ENCODE measurements at regions not wholly inside any gene's neighbourhood (a gene's known extent, or its start where the extent isn't known, plus 50 kb on each side); places are given as distances from the start of the nearest gene placed in this dataset.
"Not testable (repeated sequence)": the region's sequence is repeated elsewhere in the genome, so short reads cannot be mapped to it uniquely, and the experiment has no call there.

DNA sequence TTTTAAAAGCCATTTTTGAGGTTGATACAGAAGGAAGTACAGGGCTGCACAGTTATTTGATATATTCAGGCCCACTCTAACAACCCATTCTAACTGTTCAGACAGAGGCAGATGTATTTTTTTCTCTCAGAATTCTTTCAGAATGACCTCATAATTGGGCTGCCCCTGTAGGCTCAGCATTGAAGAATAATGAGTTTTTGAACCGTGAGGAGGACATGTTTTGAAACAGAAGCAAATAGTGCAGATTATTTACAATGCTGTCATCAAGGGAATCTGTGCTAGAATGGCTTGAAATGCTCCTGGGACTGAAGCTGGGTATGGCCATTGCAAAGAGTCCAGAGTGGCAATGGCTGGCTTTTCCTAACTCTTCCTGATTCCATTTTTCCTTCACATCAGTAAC lies 158.1 kb downstream of the SOX3 start:
- ATAC-seq (no peak), DNase-seq (ENCODE audit: low spot score) (no peak)
- intact Hi-C loops (cut with DNase I), result no loop called here

DNA sequence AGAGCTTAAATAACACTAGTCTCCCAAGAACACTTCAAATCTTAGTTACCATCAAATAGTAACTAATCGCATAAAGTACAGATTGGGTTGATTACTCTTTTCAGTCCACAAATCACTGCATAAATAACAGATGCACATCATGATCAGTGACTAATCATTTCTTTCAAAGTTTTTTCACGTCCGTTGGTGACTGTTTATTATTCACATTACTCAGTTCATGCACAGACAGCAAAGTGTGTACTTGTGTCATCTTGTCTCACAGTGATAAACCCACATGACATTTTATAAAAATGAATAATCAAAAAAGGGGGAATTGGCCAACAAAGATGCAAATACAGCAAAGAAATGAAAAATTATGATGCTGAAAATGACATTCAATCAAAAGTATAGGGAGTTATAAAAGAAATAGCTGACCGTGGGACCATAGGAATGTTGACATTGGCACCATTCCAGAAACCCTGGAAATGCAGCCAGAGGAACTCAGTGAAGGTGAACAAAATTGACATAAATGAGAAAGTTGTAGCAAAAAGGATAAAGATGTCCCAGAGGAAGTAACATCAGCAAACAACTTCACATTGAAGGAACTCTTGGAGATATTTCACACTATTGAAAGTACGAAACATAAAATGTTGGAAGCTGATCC lies 161.5 kb downstream of the SOX3 start:
- DNase-seq (ENCODE audit: low spot score) (no peak), ATAC-seq (no peak)
- intact Hi-C loops (cut with DNase I), result no loop called here

DNA sequence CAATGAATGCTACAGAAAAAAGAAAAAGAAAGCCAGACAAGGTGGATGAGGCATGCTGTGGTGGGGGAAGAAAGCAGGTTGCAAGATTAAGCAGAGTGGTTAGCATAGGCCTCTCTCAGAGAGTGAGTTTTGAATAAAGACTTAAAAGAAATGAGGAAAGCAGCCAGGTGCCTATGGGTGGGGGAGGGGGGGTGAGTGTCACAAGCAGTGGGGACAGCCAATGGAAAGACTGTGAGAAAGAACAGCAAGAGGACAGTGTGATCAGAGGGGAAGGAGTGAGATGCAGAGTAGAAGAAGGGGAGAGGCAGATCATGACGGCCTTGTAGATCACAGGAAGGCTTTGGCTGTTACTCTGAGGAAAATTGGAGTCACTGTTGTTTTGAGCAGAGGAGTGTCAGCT lies 162.5 kb downstream of the SOX3 start:
- ATAC-seq, result no peak
- intact Hi-C loops (cut with DNase I), result no loop called here
- DNase-seq (ENCODE audit: low spot score), result no peak

DNA sequence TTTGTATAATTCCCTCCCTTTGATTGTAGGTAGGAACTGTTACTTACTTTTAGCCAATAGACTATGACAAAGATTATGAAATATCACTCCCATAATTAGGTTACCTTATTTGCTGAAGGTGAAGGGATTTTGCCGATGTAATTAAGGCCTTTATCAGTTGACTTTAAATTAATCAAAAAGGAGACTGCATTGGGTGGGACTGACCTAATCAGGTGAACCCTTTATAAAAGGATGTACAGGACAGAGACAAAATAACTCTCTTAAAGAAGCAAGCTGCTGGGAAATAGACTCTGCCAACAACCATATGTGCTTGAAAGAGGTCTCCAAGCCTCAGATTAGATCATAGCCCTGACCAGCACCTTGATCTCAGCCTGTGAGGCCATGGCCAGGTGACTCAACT lies 167.6 kb downstream of the SOX3 start:
- intact Hi-C loops (cut with DNase I), result no loop called here
- ATAC-seq (no peak), DNase-seq (ENCODE audit: low spot score) (no peak)

DNA sequence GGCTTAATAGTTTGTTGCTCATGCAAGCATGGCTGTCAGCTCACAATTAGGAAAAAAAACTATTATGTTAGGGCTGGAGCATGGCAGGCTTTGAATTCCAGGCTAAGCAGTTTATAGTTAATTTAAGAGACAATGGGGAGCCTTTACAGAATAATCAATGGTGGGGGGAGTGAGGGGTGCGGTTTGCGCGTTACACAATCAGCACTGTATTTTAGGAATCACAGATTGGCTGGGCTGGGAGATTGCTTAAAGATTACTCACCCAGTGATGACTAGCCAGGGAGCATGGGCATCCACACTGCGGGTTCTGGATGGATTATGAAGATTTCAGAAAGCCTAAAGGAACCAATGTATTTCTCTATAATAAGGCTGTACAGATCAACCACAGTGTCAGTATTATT lies 186.6 kb downstream of the SOX3 start:
- intact Hi-C loops (cut with DNase I), result loop anchor here (10.0 kb wide), 1 partner anchor 903 kb away; no protein-coding TSS in a partner anchor
- ATAC-seq, result no peak

DNA sequence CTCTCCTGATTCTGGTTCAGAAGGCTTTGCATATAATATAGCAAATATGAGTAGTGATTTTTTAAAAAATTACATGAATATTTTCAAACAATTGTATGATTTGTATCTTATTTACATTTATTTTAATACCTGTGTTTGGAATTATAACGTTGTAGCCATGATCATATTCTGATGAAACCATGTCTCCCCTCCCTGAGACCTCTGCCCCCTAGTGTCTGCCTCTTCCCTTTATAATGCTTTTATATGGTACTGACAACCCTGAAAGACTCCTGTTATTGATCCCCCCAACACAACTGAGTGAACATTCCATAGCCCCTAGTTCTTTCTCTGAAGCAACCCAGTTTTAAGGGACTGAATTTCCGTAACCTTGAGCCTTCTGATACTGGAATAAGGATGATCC lies 187.4 kb downstream of the SOX3 start:
- ATAC-seq (no peak), DNase-seq (ENCODE audit: low spot score) (no peak)
- intact Hi-C loops (cut with DNase I), result loop anchor here (10.0 kb wide), 1 partner anchor 903 kb away; no protein-coding TSS in a partner anchor

More for the DNA sequence above, 186.6 kb downstream of the SOX3 start:
- DNase-seq (ENCODE audit: low spot score), result no peak

DNA sequence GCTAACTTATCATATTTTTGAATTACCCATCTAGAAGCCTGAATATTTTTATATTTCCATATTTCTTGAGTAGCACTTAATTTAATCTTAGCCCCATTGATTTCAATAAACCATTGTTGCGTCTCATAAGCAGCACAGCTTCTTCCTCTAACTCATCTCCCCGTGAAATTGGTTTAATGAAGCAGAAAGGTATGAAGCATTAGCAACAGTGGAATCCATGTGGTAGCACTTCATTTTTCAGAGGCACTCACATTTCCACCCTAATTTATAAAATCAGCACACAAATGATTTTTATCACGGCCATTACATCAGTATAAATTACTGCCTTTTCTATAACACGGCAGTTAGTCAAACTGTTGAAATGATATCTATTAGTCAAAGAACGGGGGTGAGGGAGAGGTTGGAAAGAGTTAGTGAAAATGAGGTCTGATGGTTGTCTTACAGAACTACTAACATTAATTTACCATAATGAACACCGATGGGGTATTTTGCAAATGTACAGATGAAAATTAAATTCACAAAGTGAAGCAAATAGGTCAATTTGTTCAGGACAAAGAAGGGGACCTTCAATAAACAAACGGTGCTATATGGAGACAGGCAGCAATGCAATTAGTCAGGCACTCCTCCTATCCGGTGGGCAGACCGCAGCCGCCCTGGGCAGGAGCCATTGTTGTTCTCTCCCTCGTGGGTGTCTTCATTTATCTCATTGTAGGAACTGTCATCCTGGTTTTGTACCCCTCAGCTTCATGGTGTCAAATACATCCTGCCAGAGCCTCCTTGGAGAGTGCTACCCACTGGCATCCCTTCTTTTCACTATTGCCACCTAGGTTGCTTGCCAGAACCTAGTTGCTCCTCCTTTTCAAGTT lies 205.7 kb downstream of the SOX3 start:
- DNase-seq (ENCODE audit: low spot score) (no peak), ATAC-seq (no peak)
- intact Hi-C loops (cut with DNase I), result no loop called here

DNA sequence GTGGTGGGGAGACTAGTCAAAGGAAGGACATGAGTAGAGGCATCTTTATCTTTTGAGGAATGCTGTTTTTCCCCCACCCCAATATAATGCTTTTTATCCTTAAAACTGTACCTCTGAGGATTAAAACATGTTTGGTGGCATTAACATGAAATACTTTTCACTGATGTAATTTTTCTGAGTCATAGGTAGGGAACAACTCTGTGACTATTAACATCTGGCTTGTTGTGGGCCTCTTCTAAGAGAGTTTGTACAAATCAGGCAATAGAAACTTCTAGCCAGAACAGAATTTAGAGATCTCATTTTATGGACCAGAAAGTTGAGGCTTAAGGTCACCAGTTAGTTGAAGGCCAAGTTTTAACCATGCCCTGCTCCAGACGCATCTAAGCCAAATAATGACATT lies 207.6 kb downstream of the SOX3 start:
- DNase-seq (ENCODE audit: low spot score) (no peak), ATAC-seq (no peak)
- intact Hi-C loops (cut with DNase I), result no loop called here

DNA sequence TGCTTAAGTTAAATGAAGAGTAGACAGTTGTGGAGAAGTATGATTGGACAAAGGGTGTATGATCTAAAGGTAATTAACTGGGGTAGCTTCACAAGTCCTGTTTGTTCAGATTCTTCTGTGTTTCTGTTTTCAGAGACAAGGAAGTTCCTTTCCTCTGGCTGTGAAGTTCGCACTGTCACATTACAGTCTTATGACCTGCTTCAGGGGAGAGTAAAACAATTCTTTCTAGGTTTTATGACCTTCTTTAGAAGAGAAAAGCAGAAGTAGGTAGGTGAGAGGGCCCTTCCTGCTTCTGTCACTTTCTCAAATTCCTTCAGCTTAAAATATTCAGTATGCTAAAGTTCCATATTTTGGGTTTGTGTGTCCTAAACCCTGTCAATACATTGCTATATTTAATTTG lies 211.9 kb downstream of the SOX3 start:
- no peak for ATAC-seq
- intact Hi-C loops (cut with DNase I), result no loop called here
- no peak for DNase-seq (ENCODE audit: low spot score)

DNA sequence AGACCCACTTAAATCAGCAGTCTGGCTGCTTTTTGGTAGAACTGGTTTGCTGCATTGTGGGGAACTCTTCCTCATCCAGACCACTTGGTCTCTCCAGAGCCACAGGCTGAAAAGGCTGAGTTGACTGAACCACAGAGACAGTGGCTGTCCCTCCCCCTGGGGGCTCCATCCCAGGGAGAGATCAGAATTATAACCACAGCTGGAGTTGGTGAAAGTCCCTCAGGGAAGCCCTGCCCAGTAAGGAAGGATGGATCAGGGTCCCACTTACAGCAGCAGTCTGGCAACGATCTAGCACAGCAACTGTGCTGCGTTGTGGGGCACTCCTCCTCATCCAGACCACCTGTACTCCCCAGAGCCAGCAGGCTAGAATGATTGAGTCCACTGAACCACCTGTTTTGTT lies 212.7 kb downstream of the SOX3 start:
- intact Hi-C loops (cut with DNase I), result no loop called here
- ATAC-seq, result no peak

DNA sequence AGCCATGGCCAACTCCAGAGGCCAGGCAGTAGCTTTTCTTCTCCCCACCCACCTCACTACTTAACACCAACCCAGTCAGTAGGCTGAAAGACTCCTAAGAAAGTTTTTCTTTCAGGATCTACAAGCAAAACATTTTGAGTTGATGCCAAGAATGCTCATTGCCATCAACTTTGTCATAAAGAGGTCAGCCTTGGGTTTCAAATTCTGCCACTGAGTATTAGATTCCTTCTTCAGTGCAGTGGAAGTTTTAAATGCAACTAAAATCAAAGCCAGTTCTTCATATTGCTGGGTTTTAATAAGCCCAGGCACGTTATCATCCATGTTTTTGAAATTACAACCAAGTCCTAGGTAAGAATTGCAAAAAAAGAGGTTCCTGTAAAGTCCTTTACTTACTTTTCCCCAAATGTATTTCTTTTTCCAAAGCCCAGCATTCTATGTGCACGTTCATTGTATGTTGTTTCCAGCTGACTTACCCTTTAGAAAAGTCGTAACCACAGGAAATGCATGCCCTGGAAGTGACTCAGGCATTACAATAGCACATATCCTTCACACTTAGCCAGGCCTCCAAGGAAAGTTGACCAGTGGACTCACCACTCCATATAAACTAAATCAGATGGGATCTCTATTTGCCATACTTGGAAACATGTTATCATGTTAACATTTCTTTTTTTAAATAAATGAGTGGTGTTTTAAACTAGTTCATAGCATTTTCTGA lies 229.9 kb downstream of the SOX3 start:
- intact Hi-C loops (cut with DNase I), result no loop called here
- ATAC-seq (no peak), DNase-seq (ENCODE audit: low spot score) (no peak)

More for the DNA sequence above, 212.7 kb downstream of the SOX3 start:
- DNase-seq (ENCODE audit: low spot score), result no peak

DNA sequence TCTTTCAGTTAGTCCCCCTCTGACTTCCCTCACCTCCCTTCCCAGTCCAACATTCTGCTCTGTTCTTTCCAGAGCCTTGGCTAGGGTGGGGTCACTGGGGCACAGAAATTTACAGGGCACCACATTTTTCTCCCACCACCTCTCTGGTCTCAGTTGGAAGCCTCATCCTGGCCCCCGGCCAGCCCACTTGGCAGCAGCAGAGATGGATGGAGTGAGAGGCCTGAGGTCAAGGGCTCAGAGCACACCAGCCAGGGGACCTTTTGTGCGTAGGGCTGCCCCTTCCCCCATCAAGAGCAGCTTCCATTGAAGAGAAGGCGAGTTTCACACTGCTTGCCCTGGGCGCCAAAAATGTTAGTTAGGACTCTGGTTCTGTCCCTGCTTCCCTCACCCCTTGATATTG lies 230.9 kb downstream of the SOX3 start:
- no peak for DNase-seq (ENCODE audit: low spot score)
- no peak for ATAC-seq
- intact Hi-C loops (cut with DNase I), result no loop called here

DNA sequence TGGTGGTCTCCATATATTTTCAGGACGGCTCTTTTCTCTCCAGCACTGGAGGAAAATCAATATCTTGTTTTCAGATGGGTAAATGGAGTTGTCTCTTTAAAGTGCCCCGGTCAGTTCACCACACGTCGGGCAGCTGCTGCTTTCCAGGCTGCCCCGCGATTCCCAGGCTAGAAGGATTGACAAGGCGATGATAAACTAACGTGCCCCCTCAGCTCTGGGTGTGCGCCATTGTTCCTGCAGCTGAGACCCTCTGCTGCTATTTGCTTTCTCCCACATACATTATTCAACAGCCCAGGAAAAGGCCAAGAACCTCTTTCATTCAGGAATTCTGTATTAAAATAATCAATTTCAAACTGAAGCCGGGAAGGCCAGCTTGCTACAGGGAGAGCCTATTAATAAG lies 254.5 kb downstream of the SOX3 start:
- intact Hi-C loops (cut with DNase I), result no loop called here
- ATAC-seq (no peak), DNase-seq (ENCODE audit: low spot score) (no peak)

DNA sequence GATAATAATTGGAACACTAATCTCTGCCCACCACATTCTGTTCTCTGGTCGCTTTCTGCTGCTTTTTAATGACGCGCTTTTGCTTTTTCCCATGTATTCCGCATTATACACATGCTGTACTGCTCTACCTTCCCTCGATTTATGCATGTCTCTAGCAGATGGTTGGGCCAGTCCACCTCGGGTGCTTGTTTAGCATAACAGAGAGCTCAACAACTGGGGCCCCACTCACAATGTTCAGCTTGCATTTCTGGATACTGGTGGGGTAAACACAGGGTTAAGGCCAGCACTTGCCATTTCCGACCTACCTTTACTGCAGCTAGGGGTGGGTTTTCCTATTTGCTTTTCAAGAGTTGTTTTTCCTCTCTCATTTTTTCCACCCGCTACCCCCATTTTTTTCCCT lies 255.8 kb downstream of the SOX3 start:
- DNase-seq (ENCODE audit: low spot score), result no peak
- no peak for ATAC-seq
- intact Hi-C loops (cut with DNase I), result no loop called here

DNA sequence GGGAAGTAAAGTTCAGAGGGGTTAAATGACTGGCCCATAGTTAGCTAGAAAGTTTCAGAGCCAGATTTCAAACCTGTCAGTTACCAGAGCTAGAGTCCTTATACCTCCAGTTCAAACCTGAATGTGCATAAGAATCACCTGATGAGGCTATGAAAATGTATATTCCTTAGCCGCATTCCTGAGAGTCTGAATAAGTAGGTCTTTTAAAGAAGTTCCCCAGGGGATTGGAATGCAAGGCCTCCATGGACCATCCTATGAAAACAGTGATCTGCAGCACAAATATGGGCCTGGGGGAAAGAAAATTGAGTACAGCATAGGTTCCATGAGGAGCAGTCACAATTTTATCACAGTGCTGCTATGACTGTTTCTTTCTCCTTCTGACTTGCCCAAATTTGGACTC lies 263.9 kb upstream of the CXorf66 start:
- no peak for ATAC-seq
- no peak for DNase-seq (ENCODE audit: low spot score)
- intact Hi-C loops (cut with DNase I), result no loop called here

DNA sequence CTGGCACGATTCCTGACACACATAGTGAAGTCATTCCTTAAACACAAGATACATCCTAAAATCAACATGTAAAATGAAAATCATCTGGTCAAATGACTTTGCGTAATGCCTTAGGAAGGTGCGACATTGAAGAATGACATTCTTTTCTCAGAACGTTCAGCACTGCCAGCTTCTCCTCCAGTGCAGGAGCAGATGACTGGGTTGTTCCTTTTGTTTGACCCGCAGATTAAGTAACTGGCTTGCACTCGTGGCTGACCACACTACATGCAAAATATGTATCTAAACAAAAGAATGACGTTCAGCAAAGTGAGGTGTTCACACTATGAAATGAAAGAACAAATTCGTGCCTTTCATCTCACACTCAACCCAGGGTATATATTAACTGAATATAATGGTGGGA lies 260.7 kb upstream of the CXorf66 start:
- ATAC-seq; intact Hi-C loops (cut with DNase I); DNase-seq (ENCODE audit: low spot score): not testable (repeated sequence)

DNA sequence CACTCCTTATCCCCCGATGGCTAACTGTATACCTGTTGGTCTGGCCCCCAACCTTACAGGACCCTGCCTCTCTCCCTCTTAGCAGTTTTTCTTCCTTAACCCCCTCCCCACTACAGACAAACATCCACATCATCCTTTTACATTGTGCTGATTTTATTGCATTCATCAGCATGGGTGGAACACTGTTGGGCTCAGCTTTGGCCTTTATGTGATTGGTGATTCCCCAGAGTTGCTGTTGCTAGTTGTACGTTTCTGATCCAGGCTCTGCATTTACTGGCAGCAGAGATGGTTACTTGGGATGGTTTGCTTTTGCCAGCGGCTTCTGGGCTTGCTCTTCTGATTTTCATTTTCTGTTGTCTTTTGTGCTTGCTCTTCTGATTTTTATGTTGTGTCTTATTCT lies 250.6 kb upstream of the CXorf66 start:
- ATAC-seq; DNase-seq (ENCODE audit: low spot score); intact Hi-C loops (cut with DNase I): not testable (repeated sequence)

DNA sequence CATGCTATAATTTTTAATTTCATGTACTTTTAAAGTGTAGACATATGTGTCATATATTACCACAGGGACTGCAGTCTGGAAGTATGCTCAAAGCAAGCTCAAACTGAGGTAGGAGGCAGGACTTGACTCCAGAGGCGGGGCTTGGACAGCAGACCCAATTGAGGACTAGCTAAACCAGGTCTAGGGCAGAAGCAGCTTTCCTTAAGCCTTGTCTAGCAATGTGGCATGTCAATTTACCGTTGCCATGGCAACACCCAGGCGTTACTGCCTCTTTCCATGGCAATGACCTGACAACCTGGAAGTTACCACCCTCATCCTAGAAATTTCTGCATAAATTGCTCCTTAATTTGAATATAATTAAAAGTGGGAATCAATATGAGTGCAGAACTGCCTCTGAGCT lies 249.2 kb upstream of the CXorf66 start:
- intact Hi-C loops (cut with DNase I); DNase-seq (ENCODE audit: low spot score); ATAC-seq: not testable (repeated sequence)

DNA sequence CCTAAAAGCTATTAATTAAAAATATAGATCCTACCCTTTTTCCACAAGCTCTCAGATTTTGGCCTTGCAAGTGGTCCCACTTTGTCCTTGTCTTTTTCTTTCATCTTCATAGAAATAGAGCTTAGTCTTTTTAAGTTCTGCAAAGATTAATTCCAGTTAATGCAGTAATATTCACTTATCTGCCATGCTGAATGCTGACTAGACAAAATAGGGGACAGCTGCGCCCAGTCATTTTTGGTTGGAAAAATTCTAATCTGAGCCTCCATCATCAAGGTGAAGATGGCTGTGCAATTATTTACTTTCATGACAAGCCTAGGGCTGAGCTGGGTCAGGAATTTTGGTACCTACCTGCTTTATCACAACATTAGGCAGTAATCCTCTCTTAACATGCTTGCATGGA lies 241.3 kb upstream of the CXorf66 start:
- ATAC-seq (no peak), DNase-seq (ENCODE audit: low spot score) (no peak)
- intact Hi-C loops (cut with DNase I), result no loop called here

Data from sciatic nerve (tissue), 2 donors.